Tibial nerve (tissue), 3 donors: ENCODE measurements at regions not wholly inside any gene's neighbourhood (a gene's known extent, or its start where the extent isn't known, plus 50 kb on each side); places are given as distances from the start of the nearest gene placed in this dataset.

Source experiments
- CTCF ChIP-seq, 5 experiments: fragments of 200-600 bp in 3 of 5; fragments of 450-650 bp in 2 of 5; sonication (generic) in 3 of 5; IDR thresholded peaks; one replicate each; pipeline ENCODE4 v1.5.1; 2016 to 2019; ENCODE audit warnings: antibody characterized with exemption in 5 of 5, mild to moderate bottlenecking in 3 of 5, moderate library complexity in 2 of 5
- POLR2A ChIP-seq, 2 donors: fragments of 450-650 bp; IDR thresholded peaks; one replicate each; pipeline ENCODE4 v1.6.1; 2017; ENCODE audit warnings: antibody characterized with exemption in 2 of 2, mild to moderate bottlenecking in 2 of 2, moderate library complexity in 2 of 2

GRCh38 chr9:99628285-99628684 lies 193.4 kb upstream of the NR4A3 start:
- TF ChIP-seq CTCF (IDR thresholded peaks at IDR 0.05) (no peak), POLR2A (IDR thresholded peaks at IDR 0.05) (no peak)
